ENCODE measurements at regions not wholly inside any gene's neighbourhood (a gene's known extent, or its start where the extent isn't known, plus 50 kb on each side); places are given as distances from the start of the nearest gene placed in this dataset.
"Not testable (repeated sequence)": the region's sequence is repeated elsewhere in the genome, so short reads cannot be mapped to it uniquely, and the experiment has no call there.

- CTCF ChIA-PET = no interaction called here
- no peak overlapping the region for H3K4me3 ChIP-seq (ENCODE audit: low read depth, low read length)
- POLR2A ChIA-PET = no interaction called here
- DNase-seq (ENCODE audit: low read depth, low spot score) = no peak
- TF ChIP-seq, protein P1, sequence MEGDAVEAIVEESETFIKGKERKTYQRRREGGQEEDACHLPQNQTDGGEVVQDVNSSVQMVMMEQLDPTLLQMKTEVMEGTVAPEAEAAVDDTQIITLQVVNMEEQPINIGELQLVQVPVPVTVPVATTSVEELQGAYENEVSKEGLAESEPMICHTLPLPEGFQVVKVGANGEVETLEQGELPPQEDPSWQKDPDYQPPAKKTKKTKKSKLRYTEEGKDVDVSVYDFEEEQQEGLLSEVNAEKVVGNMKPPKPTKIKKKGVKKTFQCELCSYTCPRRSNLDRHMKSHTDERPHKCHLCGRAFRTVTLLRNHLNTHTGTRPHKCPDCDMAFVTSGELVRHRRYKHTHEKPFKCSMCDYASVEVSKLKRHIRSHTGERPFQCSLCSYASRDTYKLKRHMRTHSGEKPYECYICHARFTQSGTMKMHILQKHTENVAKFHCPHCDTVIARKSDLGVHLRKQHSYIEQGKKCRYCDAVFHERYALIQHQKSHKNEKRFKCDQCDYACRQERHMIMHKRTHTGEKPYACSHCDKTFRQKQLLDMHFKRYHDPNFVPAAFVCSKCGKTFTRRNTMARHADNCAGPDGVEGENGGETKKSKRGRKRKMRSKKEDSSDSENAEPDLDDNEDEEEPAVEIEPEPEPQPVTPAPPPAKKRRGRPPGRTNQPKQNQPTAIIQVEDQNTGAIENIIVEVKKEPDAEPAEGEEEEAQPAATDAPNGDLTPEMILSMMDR (IDR thresholded peaks at IDR 0.05; ENCODE audit: insufficient read depth, low read length, missing control alignments) = no peak
Measured at GRCh38 chrX:138191998-138192397, 519.5 kb downstream of the FGF13 start.

DNA sequence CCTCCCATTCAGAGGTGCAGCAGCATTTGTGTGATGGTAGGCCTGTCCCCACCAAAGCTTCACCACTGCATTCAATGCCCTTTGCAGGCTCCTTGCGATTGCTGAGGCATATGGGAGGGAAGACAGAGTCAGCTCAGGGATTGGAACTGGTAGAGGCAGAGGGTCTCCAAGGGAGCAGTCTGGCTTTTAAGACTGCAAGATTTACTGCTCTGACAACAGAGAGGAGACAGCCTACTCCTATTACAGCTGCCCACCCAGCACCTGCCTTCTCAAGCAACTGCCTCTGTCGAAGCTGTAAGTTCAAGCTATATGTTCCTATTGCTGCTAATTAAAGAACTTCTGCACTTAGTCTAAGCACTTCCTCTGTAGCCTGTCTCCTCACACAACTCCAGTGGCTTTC lies 481.8 kb downstream of the FGF13 start:
- no peak for DNase-seq (ENCODE audit: low read depth, low spot score)
- H3K4me3 ChIP-seq (ENCODE audit: low read depth, low read length) = no peak overlapping the region
- ChIA-PET POLR2A (no interaction called here), CTCF (no interaction called here)
- TF ChIP-seq, protein P1 (IDR thresholded peaks at IDR 0.05; ENCODE audit: insufficient read depth, low read length, missing control alignments) = no peak

- ChIA-PET POLR2A (no interaction called here), CTCF (no interaction called here)
- TF ChIP-seq, protein P1 (IDR thresholded peaks at IDR 0.05; ENCODE audit: insufficient read depth, low read length, missing control alignments) = no peak
Measured at GRCh38 chrX:138240266-138240665, 471.3 kb downstream of the FGF13 start.

DNA sequence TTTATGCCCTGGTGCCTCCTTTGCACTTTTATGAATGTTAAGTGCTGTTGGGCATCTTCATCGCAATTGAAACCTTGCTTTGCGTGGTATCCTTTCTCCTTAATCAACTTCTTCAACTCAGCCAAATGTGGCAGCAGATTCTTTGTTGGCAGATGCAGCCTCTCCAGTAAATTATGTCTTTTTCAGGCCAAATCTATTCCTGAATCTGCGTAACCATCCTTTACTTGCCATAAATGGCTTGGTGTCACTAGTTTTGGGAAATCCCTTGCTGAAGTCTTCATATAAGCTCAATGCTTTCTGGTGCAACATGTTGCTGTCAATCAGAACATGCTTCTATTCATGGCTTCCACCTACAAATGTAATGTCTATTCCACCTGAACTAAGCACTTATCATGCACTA lies 457.5 kb downstream of the FGF13 start:
- TF ChIP-seq, protein P1 (IDR thresholded peaks at IDR 0.05; ENCODE audit: insufficient read depth, low read length, missing control alignments) = no peak
- ChIA-PET POLR2A (no interaction called here), CTCF (no interaction called here)
- no peak for DNase-seq (ENCODE audit: low read depth, low spot score)
- H3K4me3 ChIP-seq (ENCODE audit: low read depth, low read length) = no peak overlapping the region

More at GRCh38 chrX:138240266-138240665, 471.3 kb downstream of the FGF13 start:
- no peak for DNase-seq (ENCODE audit: low read depth, low spot score)
- H3K4me3 ChIP-seq (ENCODE audit: low read depth, low read length) = no peak overlapping the region

DNA sequence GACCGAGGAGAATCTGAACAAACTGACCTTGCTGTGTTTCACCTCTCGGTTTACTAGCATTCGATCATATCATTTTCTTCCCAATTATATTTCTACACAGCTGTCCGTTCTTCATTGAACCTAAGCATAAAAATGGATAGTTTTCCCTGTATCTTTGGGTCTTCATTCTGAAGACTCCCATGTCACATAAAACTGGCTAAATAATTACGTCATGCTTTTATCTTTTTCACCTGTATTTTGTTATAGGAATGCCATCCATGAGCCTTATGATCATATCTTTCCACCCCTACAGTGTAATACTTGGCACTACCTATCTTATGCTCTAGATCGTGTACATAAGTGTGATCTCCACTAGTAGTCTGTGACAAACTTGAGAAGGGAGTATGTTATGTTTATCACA lies 456.1 kb downstream of the FGF13 start:
- DNase-seq (ENCODE audit: low read depth, low spot score) = no peak
- CTCF ChIA-PET = no interaction called here
- TF ChIP-seq, protein P1 (IDR thresholded peaks at IDR 0.05; ENCODE audit: insufficient read depth, low read length, missing control alignments) = no peak
- no peak overlapping the region for H3K4me3 ChIP-seq (ENCODE audit: low read depth, low read length)
- POLR2A ChIA-PET = no interaction called here

DNA sequence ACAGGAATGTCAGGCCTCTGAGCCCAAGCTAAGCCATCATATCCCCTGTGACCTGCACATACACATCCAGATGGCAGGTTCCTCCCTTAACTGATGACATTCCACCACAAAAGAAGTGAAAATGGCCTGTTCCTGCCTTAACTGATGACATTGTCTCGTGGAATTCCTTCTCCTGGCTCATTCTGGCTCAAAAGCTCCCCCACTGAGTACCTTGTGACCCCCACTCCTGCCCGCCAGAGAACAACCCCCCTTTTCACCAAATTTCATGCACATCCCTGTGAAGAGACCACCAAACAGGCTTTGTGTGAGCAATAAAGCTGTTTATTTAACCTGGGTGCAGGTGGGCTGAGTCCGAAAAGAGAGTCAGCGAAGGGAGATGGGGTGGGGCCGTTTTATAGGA lies 447.4 kb downstream of the FGF13 start:
- CTCF ChIA-PET; DNase-seq (ENCODE audit: low read depth, low spot score); POLR2A ChIA-PET; H3K4me3 ChIP-seq (ENCODE audit: low read depth, low read length): not testable (repeated sequence)

- H3K4me3 ChIP-seq (ENCODE audit: low read depth, low read length) = no peak overlapping the region
- ChIA-PET CTCF (no interaction called here), POLR2A (no interaction called here)
- DNase-seq (ENCODE audit: low read depth, low spot score) = no peak
- TF ChIP-seq, protein P1 (IDR thresholded peaks at IDR 0.05; ENCODE audit: insufficient read depth, low read length, missing control alignments) = no peak
Measured at GRCh38 chrX:138270931-138271330, 440.6 kb downstream of the FGF13 start.

DNA sequence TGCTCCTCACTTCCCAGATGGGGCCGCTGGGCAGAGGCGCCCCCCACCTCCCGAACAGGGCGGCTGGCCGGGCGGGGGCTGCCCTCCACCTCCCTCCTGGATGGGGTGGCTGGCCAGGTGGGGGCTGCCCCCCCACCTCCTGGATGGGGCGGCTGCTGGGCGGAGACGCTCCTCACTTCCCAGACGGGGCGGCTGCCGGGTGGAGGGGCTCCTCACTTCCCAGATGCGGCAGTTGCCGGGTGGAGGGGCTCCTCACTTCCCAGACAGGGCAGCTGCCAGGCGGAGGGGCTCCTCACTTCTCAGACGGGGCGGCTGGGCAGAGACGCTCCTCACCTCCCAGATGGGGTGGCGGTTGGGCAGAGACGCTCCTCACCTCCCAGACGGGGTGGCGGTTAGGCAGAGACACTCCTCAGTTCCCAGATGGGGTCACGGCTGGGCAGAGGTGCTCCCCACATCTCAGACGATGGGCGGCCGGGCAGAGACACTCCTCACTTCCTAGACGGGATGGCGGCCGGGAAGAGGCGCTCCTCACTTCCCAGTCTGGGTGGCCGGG lies 428.8 kb downstream of the FGF13 start:
- POLR2A ChIA-PET; DNase-seq (ENCODE audit: low read depth, low spot score); H3K4me3 ChIP-seq (ENCODE audit: low read depth, low read length); CTCF ChIA-PET: not testable (repeated sequence)

All from AG04449 (cell line).